ENCODE measurements at regions not wholly inside any gene's neighbourhood (a gene's known extent, or its start where the extent isn't known, plus 50 kb on each side); places are given as distances from the start of the nearest gene placed in this dataset.
A peak's percentile ranks its signal among the peaks of the same experiment; 100 is the strongest.
"Not testable (repeated sequence)": the region's sequence is repeated elsewhere in the genome, so short reads cannot be mapped to it uniquely, and the experiment has no call there.

GRCh38 chr12:68984796-68985573 is 52.0 kb upstream of the CPM start:
- DNase-seq: no peak

GRCh38 chr12:68997526-68997925 is 64.6 kb upstream of the CPM start:
- DNase-seq: not testable (repeated sequence)

- no peak for DNase-seq
Measured at GRCh38 chr12:68998041-68998440, 65.1 kb upstream of the CPM start.

- no peak for DNase-seq
Measured at GRCh38 chr12:69000074-69000473, 67.1 kb upstream of the CPM start.

- DNase-seq: no peak
Measured at GRCh38 chr12:69000540-69001243, 67.7 kb upstream of the CPM start.

GRCh38 chr12:69001251-69001650 is 68.3 kb upstream of the CPM start:
- no peak for DNase-seq

GRCh38 chr12:69002969-69003368 is 70.0 kb upstream of the CPM start:
- no peak for DNase-seq

- DNase-seq: no peak
Measured at GRCh38 chr12:69003991-69004390, 71.0 kb upstream of the CPM start.

GRCh38 chr12:69007101-69007854 is 74.3 kb upstream of the CPM start:
- peak; percentile 8 for DNase-seq

- no peak for DNase-seq
Measured at GRCh38 chr12:69007855-69008351, 74.9 kb upstream of the CPM start.

- DNase-seq: peak; percentile 19
Measured at GRCh38 chr12:69008520-69008919, 75.5 kb upstream of the CPM start.

- no peak for DNase-seq
Measured at GRCh38 chr12:69014047-69014446, 81.1 kb upstream of the CPM start.

- no peak for DNase-seq
Measured at GRCh38 chr12:69015017-69015416, 82.0 kb upstream of the CPM start.

GRCh38 chr12:69015831-69016230 is 82.9 kb upstream of the CPM start:
- DNase-seq: no peak

- DNase-seq: no peak
Measured at GRCh38 chr12:69019082-69019481, 86.1 kb upstream of the CPM start.

GRCh38 chr12:69019910-69020309 is 86.9 kb upstream of the CPM start:
- DNase-seq: no peak

GRCh38 chr12:69022674-69023073 is 89.7 kb upstream of the CPM start:
- no peak for DNase-seq

GRCh38 chr12:69023840-69024239 is 90.9 kb upstream of the CPM start:
- DNase-seq: no peak

- no peak for DNase-seq
Measured at GRCh38 chr12:69024413-69024812, 91.4 kb upstream of the CPM start.

GRCh38 chr12:69024907-69025306 is 91.9 kb upstream of the CPM start:
- no peak for DNase-seq

GRCh38 chr12:69026336-69026735 is 93.4 kb upstream of the CPM start:
- peak; percentile 13 for DNase-seq

- no peak for DNase-seq
Measured at GRCh38 chr12:69027411-69027881, 94.5 kb upstream of the CPM start.

GRCh38 chr12:69028941-69029729 is 96.2 kb upstream of the CPM start:
- no peak for DNase-seq

Data from CD4-positive, alpha-beta T cell treated with Interferon gamma for 1 hour (primary cell).